ENCODE measurements at regions not wholly inside any gene's neighbourhood (a gene's known extent, or its start where the extent isn't known, plus 50 kb on each side); places are given as distances from the start of the nearest gene placed in this dataset.

- intact Hi-C loops (cut with micrococcal nuclease): no loop called here
- Histone ChIP-seq H3K36me3 (no peaks in the 10 kb centered on the region), H3K4me3 (no peak overlapping the region)
Observed at GRCh38 chr5:162858770-162859169, 578.6 kb upstream of the CCNG1 start.

DNA sequence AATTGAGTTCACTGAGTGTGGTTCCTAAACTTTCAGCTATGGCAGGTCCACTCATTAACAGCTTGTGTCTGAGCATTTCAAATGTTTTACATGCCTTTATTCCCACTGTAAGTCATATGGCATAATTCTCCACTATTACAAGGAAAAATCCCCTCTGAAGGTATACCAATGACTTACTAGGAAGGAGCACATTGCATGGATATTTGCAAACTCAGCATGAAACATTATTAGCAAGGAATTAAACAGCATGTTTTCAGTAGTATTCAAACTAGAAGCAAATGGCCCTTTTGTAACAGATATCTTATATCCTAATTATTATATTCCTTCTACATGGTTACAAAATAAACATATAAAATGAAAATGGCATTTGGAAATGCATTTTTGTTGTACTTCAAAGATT lies 566.4 kb upstream of the CCNG1 start:
- H3K4me1 ChIP-seq: no peaks in the 10 kb centered on the region
- no peak for TF ChIP-seq CTCF (IDR thresholded peaks at IDR 0.05; ENCODE audit: borderline replicate concordance)
- intact Hi-C loops (cut with micrococcal nuclease): no loop called here

More at GRCh38 chr5:162858770-162859169, 578.6 kb upstream of the CCNG1 start:
- Histone ChIP-seq H3K9me3 (replicated peaks) (peaks cover 22% of the 10 kb centered on the region), H3K27me3 (ENCODE audit: low read depth) (no peaks in the 10 kb centered on the region), H3K4me1 (no peaks in the 10 kb centered on the region), H3K27ac (replicated peaks) (no peak overlapping the region)
- DNase-seq: no peak
- TF ChIP-seq CTCF (IDR thresholded peaks at IDR 0.05; ENCODE audit: borderline replicate concordance): no peak

DNA sequence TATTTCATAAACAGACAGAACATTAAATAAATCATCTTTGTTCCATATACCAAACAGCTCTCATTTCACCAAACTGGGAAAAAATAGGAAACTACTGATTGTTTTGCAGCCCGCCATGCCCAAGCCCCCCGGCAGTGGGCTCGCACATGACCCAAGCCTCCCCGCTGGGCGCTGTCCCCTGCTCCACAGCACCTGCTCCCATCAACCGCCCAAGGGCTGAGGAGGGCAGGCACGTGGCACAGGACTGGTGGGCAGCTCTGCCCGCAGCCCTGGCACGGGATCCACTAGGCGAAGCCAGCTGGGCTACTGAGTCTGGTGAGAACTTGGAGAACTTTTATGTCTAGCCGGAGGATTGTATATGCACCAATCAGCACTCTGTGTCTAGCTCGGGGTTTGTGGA lies 554.8 kb upstream of the CCNG1 start:
- no peak for TF ChIP-seq CTCF (IDR thresholded peaks at IDR 0.05; ENCODE audit: borderline replicate concordance)
- Histone ChIP-seq H3K4me1 (no peaks in the 10 kb centered on the region), H3K27ac (replicated peaks) (no peak overlapping the region), H3K9me3 (replicated peaks) (no peaks in the 10 kb centered on the region), H3K4me3 (no peak overlapping the region), H3K36me3 (no peaks in the 10 kb centered on the region), H3K27me3 (ENCODE audit: low read depth) (no peaks in the 10 kb centered on the region)
- intact Hi-C loops (cut with micrococcal nuclease): no loop called here
- no peak for DNase-seq

More for the DNA sequence above, 566.4 kb upstream of the CCNG1 start:
- Histone ChIP-seq H3K36me3 (no peaks in the 10 kb centered on the region), H3K9me3 (replicated peaks) (peaks cover 21% of the 10 kb centered on the region), H3K4me3 (no peak overlapping the region), H3K27ac (replicated peaks) (no peak overlapping the region), H3K27me3 (ENCODE audit: low read depth) (no peaks in the 10 kb centered on the region)
- DNase-seq: no peak

- DNase-seq: no peak
- no peaks in the 10 kb centered on the region for H3K4me1 ChIP-seq
- no peak overlapping the region for H3K27ac ChIP-seq (replicated peaks)
- H3K4me3 ChIP-seq: no peak overlapping the region
- H3K36me3 ChIP-seq: no peaks in the 10 kb centered on the region
- TF ChIP-seq CTCF (IDR thresholded peaks at IDR 0.05; ENCODE audit: borderline replicate concordance): no peak
- H3K9me3 ChIP-seq (replicated peaks): no peaks in the 10 kb centered on the region
- intact Hi-C loops (cut with micrococcal nuclease): no loop called here
- H3K27me3 ChIP-seq (ENCODE audit: low read depth): no peaks in the 10 kb centered on the region
Observed at GRCh38 chr5:162886717-162887116, 550.7 kb upstream of the CCNG1 start.

DNA sequence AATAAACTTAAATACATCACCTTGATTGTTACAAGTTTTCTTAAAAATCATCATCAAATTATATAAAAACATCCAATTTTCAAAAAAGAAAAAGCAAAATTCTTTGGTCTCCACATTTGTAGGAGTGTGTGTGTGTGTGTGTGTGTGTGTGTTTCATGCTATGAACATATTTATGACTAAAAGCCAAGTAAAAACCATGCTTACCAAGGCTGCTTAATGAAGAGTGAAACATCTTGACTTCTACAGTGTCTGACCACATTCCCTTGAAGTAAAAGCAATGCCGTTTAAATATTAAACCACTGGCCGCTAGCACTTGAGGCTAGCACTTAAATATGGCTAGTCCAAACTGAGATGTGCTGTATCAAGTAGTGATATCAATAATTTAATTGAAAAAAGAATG lies 549.1 kb upstream of the CCNG1 start:
- Histone ChIP-seq H3K36me3 (no peaks in the 10 kb centered on the region), H3K4me1 (no peaks in the 10 kb centered on the region), H3K27ac (replicated peaks) (no peak overlapping the region), H3K27me3 (ENCODE audit: low read depth) (no peaks in the 10 kb centered on the region), H3K9me3 (replicated peaks) (no peaks in the 10 kb centered on the region), H3K4me3 (no peak overlapping the region)
- no peak for DNase-seq
- no peak for TF ChIP-seq CTCF (IDR thresholded peaks at IDR 0.05; ENCODE audit: borderline replicate concordance)
- intact Hi-C loops (cut with micrococcal nuclease): no loop called here

- intact Hi-C loops (cut with micrococcal nuclease): no loop called here
- Histone ChIP-seq H3K9me3 (replicated peaks) (no peaks in the 10 kb centered on the region), H3K4me1 (no peaks in the 10 kb centered on the region), H3K27me3 (ENCODE audit: low read depth) (no peaks in the 10 kb centered on the region), H3K4me3 (no peak overlapping the region), H3K36me3 (no peaks in the 10 kb centered on the region), H3K27ac (replicated peaks) (no peak overlapping the region)
- no peak for DNase-seq
- TF ChIP-seq CTCF (IDR thresholded peaks at IDR 0.05; ENCODE audit: borderline replicate concordance): no peak
Observed at GRCh38 chr5:162911873-162912272, 525.5 kb upstream of the CCNG1 start.
